ENCODE measurements at regions not wholly inside any gene's neighbourhood (a gene's known extent, or its start where the extent isn't known, plus 50 kb on each side); places are given as distances from the start of the nearest gene placed in this dataset.
"Not testable (repeated sequence)": the region's sequence is repeated elsewhere in the genome, so short reads cannot be mapped to it uniquely, and the experiment has no call there.

GRCh38 chr11:46202149-46202548 lies 75.3 kb upstream of the CREB3L1 start:
- Mint-ChIP-seq H3K9me3 (no peaks in the 10 kb centered on the region), H3K27me3 (peaks cover 39% of the 10 kb centered on the region), H3K4me1 (ENCODE audit: low read depth) (no peaks in the 10 kb centered on the region), H3K27ac (no peak overlapping the region), H3K4me3 (no peak overlapping the region), H3K36me3 (ENCODE audit: low read depth) (no peaks in the 10 kb centered on the region)

DNA sequence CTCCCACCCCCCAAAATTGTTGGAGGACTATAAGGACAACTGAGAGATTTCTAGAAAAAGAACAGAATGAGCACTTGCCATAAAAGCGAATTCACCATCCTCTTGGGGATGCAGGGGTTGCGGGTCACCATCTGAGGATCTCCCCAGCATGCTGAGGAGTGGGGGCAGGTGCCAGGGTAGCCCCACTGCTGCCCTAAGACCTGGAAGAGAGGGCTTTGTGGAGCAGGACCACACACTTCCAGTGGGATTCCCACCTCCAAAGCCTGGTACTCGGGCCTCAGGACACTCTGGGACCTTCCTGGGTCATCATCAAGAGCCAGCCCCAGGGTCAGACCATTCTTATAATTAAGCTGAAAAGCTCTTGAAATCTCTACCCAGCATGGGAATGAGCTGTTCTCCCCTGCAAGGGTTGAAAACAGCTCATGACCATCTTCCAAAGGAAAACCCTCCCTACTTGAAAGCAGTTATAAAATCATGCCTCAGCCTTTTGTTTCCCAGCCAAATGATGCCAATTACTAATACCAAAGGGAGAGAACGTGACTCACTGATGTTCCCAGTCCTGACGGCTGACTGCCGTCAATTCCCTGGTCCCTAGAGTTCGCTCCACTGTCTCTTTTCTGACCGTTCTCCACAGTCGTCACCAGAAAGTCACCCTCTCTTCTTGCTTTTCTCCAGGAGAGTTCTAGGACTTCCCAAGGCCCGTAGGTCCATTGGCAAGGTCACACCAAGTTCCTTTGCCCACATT lies 76.8 kb upstream of the CREB3L1 start:
- peaks cover 42% of the 10 kb centered on the region for H3K27me3 Mint-ChIP-seq
- H3K27ac Mint-ChIP-seq = no peak overlapping the region
- H3K4me3 Mint-ChIP-seq = no peak overlapping the region
- no peaks in the 10 kb centered on the region for H3K4me1 Mint-ChIP-seq (ENCODE audit: low read depth)
- no peaks in the 10 kb centered on the region for H3K9me3 Mint-ChIP-seq
- no peaks in the 10 kb centered on the region for H3K36me3 Mint-ChIP-seq (ENCODE audit: low read depth)

- H3K27me3 Mint-ChIP-seq = peaks cover 31% of the 10 kb centered on the region
- no peaks in the 10 kb centered on the region for H3K9me3 Mint-ChIP-seq
- H3K4me1 Mint-ChIP-seq (ENCODE audit: low read depth) = no peaks in the 10 kb centered on the region
- H3K4me3 Mint-ChIP-seq = no peak overlapping the region
- H3K36me3 Mint-ChIP-seq (ENCODE audit: low read depth) = no peaks in the 10 kb centered on the region
- H3K27ac Mint-ChIP-seq = no peak overlapping the region
Measured at GRCh38 chr11:46198245-46199240, 77.3 kb upstream of the PHF21A start.

GRCh38 chr11:46197421-46197820 lies 76.2 kb upstream of the PHF21A start:
- H3K9me3 Mint-ChIP-seq = no peaks in the 10 kb centered on the region
- H3K27ac Mint-ChIP-seq = no peak overlapping the region
- no peaks in the 10 kb centered on the region for H3K4me1 Mint-ChIP-seq (ENCODE audit: low read depth)
- no peak overlapping the region for H3K4me3 Mint-ChIP-seq
- H3K36me3 Mint-ChIP-seq (ENCODE audit: low read depth) = no peaks in the 10 kb centered on the region
- H3K27me3 Mint-ChIP-seq = peaks cover 27% of the 10 kb centered on the region

DNA sequence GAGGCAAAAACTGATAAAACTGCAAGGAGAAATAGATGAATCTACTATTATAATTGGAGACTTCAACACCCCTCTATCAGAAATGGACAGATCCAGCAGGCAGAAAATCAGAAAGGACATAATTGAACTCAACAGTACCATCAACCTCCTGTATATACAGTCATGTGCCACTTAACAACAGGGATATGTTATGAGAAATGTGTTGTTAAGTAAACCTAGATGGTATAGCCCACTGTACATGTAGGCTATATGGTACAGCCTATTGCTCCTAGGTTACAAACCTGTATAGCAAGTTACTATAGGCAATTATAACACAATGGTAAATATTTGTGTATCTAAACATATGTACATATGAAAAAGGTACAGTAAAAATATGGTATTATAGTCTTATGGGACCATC lies 66.8 kb upstream of the PHF21A start:
- Mint-ChIP-seq H3K36me3 (ENCODE audit: low read depth) (no peaks in the 10 kb centered on the region), H3K27ac (no peak overlapping the region), H3K9me3 (no peaks in the 10 kb centered on the region), H3K4me3 (no peak overlapping the region), H3K4me1 (ENCODE audit: low read depth) (no peaks in the 10 kb centered on the region), H3K27me3 (peaks cover 31% of the 10 kb centered on the region)

DNA sequence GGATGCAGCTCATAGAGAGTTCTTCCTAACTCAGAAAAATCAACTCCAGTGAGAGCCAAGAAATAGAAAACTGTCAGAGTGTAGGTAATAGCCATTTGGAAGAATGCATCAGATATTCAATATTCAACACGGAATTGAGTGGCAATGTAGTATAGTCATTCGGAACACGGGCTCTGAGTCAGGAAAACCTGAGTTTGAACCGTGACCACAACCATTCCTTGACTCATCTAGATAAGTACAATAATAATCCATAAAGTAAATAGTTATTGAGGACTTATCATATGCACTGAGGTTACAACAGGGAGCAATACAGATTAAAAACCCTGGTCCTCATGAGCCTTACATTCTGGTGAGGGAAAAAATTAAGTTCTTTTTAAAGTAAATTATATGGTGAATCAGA lies 62.6 kb upstream of the PHF21A start:
- Mint-ChIP-seq H3K27ac (no peak overlapping the region), H3K27me3 (peaks cover 41% of the 10 kb centered on the region), H3K4me3 (no peak overlapping the region)

GRCh38 chr11:46181843-46182424 lies 60.7 kb upstream of the PHF21A start:
- H3K4me3 Mint-ChIP-seq = no peak overlapping the region
- no peak overlapping the region for H3K27ac Mint-ChIP-seq
- no peaks in the 10 kb centered on the region for H3K36me3 Mint-ChIP-seq (ENCODE audit: low read depth)
- peaks cover 3% of the 10 kb centered on the region for H3K9me3 Mint-ChIP-seq
- peaks cover 40% of the 10 kb centered on the region for H3K27me3 Mint-ChIP-seq
- H3K4me1 Mint-ChIP-seq (ENCODE audit: low read depth) = no peaks in the 10 kb centered on the region

More for the DNA sequence above, 62.6 kb upstream of the PHF21A start:
- Mint-ChIP-seq H3K4me1 (ENCODE audit: low read depth) (no peaks in the 10 kb centered on the region), H3K9me3 (peaks cover 3% of the 10 kb centered on the region), H3K36me3 (ENCODE audit: low read depth) (no peaks in the 10 kb centered on the region)

- Mint-ChIP-seq H3K36me3 (ENCODE audit: low read depth) (no peaks in the 10 kb centered on the region), H3K27ac (no peak overlapping the region), H3K4me1 (ENCODE audit: low read depth) (no peaks in the 10 kb centered on the region)
Measured at GRCh38 chr11:46181387-46181786, 60.1 kb upstream of the PHF21A start.

DNA sequence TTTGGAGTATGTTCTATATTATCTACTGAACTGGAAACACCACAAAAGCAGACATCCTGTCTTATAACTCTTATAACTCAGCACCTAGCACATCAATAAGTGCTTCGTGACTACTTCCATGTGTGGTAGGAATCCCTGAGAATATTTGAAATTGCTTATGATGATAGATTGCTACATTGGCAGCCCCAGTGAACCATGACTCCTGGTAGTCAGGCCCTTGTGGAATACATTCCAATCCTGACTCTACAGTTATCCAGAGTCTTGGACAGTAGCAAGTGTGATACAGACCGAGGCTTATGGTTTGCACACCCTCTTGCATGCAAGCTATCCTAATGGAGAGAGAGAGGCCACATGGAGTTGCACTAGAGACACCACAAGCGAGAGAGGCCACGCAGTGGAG lies 59.5 kb upstream of the PHF21A start:
- Mint-ChIP-seq H3K9me3 (peaks cover 3% of the 10 kb centered on the region), H3K4me3 (no peak overlapping the region), H3K27ac (no peak overlapping the region), H3K27me3 (peaks cover 40% of the 10 kb centered on the region), H3K4me1 (ENCODE audit: low read depth) (no peaks in the 10 kb centered on the region), H3K36me3 (ENCODE audit: low read depth) (no peaks in the 10 kb centered on the region)

More at GRCh38 chr11:46181387-46181786, 60.1 kb upstream of the PHF21A start:
- peaks cover 3% of the 10 kb centered on the region for H3K9me3 Mint-ChIP-seq
- H3K27me3 Mint-ChIP-seq = peaks cover 42% of the 10 kb centered on the region
- no peak overlapping the region for H3K4me3 Mint-ChIP-seq

GRCh38 chr11:46178513-46178912 lies 57.3 kb upstream of the PHF21A start:
- Mint-ChIP-seq H3K36me3 (ENCODE audit: low read depth) (no peaks in the 10 kb centered on the region), H3K9me3 (peaks cover 3% of the 10 kb centered on the region)

DNA sequence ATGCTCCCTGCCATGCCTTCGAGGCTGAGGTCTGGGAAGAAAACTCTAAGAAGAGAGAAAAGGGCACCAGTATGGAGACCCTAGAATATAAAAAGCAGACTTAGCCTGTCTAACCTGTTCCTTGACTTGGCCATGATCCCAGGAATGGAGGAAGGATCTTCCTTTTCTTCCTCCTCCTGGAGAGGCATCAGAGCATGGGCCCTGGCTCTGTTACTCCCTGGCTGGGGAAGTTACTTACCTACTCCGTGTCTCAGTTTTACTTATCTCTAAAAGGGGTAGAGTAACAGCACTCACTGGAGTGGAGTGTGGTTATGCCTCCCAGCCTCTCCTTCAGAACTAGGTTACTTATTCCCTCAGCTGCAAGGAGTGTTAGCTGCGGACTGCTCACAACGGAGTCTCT lies 55.2 kb upstream of the PHF21A start:
- Mint-ChIP-seq H3K27me3 (peaks cover 14% of the 10 kb centered on the region), H3K4me3 (no peak overlapping the region), H3K9me3 (peaks cover 3% of the 10 kb centered on the region), H3K27ac (no peak overlapping the region), H3K36me3 (ENCODE audit: low read depth) (no peaks in the 10 kb centered on the region), H3K4me1 (ENCODE audit: low read depth) (no peaks in the 10 kb centered on the region)

More at GRCh38 chr11:46178513-46178912, 57.3 kb upstream of the PHF21A start:
- Mint-ChIP-seq H3K27me3 (peaks cover 27% of the 10 kb centered on the region), H3K4me1 (ENCODE audit: low read depth) (no peaks in the 10 kb centered on the region), H3K4me3 (no peak overlapping the region), H3K27ac (no peak overlapping the region)

GRCh38 chr11:46175401-46176002 lies 54.2 kb upstream of the PHF21A start:
- Mint-ChIP-seq H3K27ac (no peak overlapping the region), H3K4me3 (no peak overlapping the region), H3K4me1 (ENCODE audit: low read depth) (no peaks in the 10 kb centered on the region), H3K36me3 (ENCODE audit: low read depth) (no peaks in the 10 kb centered on the region), H3K9me3 (peaks cover 3% of the 10 kb centered on the region), H3K27me3 (peaks cover 21% of the 10 kb centered on the region)

DNA sequence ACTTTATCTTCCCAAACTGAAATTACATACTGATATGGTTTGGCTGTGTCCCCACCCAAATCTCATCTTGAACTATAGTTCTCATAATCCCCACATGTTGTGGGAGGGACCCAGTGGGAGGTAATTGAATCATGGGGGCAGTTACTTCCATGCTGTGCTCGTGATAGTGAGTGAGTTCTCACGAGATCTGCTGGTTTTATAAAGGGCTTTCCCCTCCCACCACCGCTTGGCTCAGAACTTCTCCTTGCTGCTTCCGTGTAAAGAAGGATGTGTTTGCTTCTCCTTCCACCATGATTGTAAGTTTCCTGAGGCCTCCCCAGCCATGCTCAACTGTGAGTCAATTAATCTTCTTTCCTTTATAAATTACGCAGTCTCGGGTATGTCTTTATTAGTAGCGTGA lies 50.4 kb upstream of the PHF21A start:
- H3K27me3 Mint-ChIP-seq = peaks cover 26% of the 10 kb centered on the region
- H3K27ac Mint-ChIP-seq; H3K36me3 Mint-ChIP-seq (ENCODE audit: low read depth); H3K9me3 Mint-ChIP-seq; H3K4me1 Mint-ChIP-seq (ENCODE audit: low read depth); H3K4me3 Mint-ChIP-seq: not testable (repeated sequence)
